ENCODE measurements at regions not wholly inside any gene's neighbourhood (a gene's known extent, or its start where the extent isn't known, plus 50 kb on each side); places are given as distances from the start of the nearest gene placed in this dataset.

- DNase-seq (ENCODE audit: low spot score) = no peak
- TF ChIP-seq EZH2 (IDR thresholded peaks at IDR 0.05; ENCODE audit: borderline replicate concordance, low read depth, low read length, poor library complexity, severe bottlenecking) (no peak), CTCF (conservative IDR thresholded peaks at IDR 0.05; ENCODE audit: low read depth, low read length) (no peak)
- Histone ChIP-seq H3K27ac (ENCODE audit: low read depth, low read length, poor library complexity, severe bottlenecking) (no peak overlapping the region), H3K9me3 (ENCODE audit: low read depth, low read length, poor library complexity, severe bottlenecking) (no peaks in the 10 kb centered on the region), H3K36me3 (ENCODE audit: insufficient read depth, low read length, poor library complexity, severe bottlenecking) (no peaks in the 10 kb centered on the region), H3K4me3 (ENCODE audit: low read depth, low read length, poor library complexity, severe bottlenecking) (no peak overlapping the region), H3K27me3 (replicated peaks; ENCODE audit: insufficient read depth, low read depth, low read length, poor library complexity) (no peaks in the 10 kb centered on the region), H3K4me1 (ENCODE audit: insufficient read depth, low read length, poor library complexity, severe bottlenecking) (no peaks in the 10 kb centered on the region)
- ChIA-PET CTCF (no interaction called here), POLR2A (ENCODE audit: low non-redundant PET) (no interaction called here)
- intact Hi-C loops (cut with micrococcal nuclease; ENCODE audit: unreplicated experiment) = no loop called here
- BruUV-seq (replicated peaks) = no TSS peak
These were observed 300.1 kb upstream of the SLC8A1 start for GRCh38 chr2:40751981-40752380.

- Histone ChIP-seq H3K27ac (ENCODE audit: low read depth, low read length, poor library complexity, severe bottlenecking) (no peak overlapping the region), H3K9me3 (ENCODE audit: low read depth, low read length, poor library complexity, severe bottlenecking) (no peaks in the 10 kb centered on the region), H3K4me3 (ENCODE audit: low read depth, low read length, poor library complexity, severe bottlenecking) (no peak overlapping the region), H3K27me3 (replicated peaks; ENCODE audit: insufficient read depth, low read depth, low read length, poor library complexity) (no peaks in the 10 kb centered on the region), H3K36me3 (ENCODE audit: insufficient read depth, low read length, poor library complexity, severe bottlenecking) (no peaks in the 10 kb centered on the region), H3K4me1 (ENCODE audit: insufficient read depth, low read length, poor library complexity, severe bottlenecking) (no peaks in the 10 kb centered on the region)
- POLR2A ChIA-PET (ENCODE audit: low non-redundant PET) = no interaction called here
- CTCF ChIA-PET = no interaction called here
- no peak for DNase-seq (ENCODE audit: low spot score)
- no TSS peak for BruUV-seq (replicated peaks)
- intact Hi-C loops (cut with micrococcal nuclease; ENCODE audit: unreplicated experiment) = no loop called here
- TF ChIP-seq EZH2 (IDR thresholded peaks at IDR 0.05; ENCODE audit: borderline replicate concordance, low read depth, low read length, poor library complexity, severe bottlenecking) (no peak), CTCF (conservative IDR thresholded peaks at IDR 0.05; ENCODE audit: low read depth, low read length) (no peak)
These were observed 300.9 kb upstream of the SLC8A1 start for GRCh38 chr2:40752796-40753195.

GRCh38 chr2:40754912-40755311 is 303.0 kb upstream of the SLC8A1 start:
- Histone ChIP-seq H3K4me3 (ENCODE audit: low read depth, low read length, poor library complexity, severe bottlenecking) (no peak overlapping the region), H3K9me3 (ENCODE audit: low read depth, low read length, poor library complexity, severe bottlenecking) (no peaks in the 10 kb centered on the region), H3K27ac (ENCODE audit: low read depth, low read length, poor library complexity, severe bottlenecking) (no peak overlapping the region), H3K4me1 (ENCODE audit: insufficient read depth, low read length, poor library complexity, severe bottlenecking) (no peaks in the 10 kb centered on the region), H3K36me3 (ENCODE audit: insufficient read depth, low read length, poor library complexity, severe bottlenecking) (no peaks in the 10 kb centered on the region), H3K27me3 (replicated peaks; ENCODE audit: insufficient read depth, low read depth, low read length, poor library complexity) (no peaks in the 10 kb centered on the region)
- ChIA-PET CTCF (no interaction called here), POLR2A (ENCODE audit: low non-redundant PET) (no interaction called here)
- no peak for TF ChIP-seq CTCF (conservative IDR thresholded peaks at IDR 0.05; ENCODE audit: low read depth, low read length)
- no peak for TF ChIP-seq EZH2 (IDR thresholded peaks at IDR 0.05; ENCODE audit: borderline replicate concordance, low read depth, low read length, poor library complexity, severe bottlenecking)
- no TSS peak for BruUV-seq (replicated peaks)
- no peak for DNase-seq (ENCODE audit: low spot score)
- intact Hi-C loops (cut with micrococcal nuclease; ENCODE audit: unreplicated experiment) = no loop called here

Measured in A673 (cell line).